Lower leg skin (tissue), 4 donors: ENCODE measurements at regions not wholly inside any gene's neighbourhood (a gene's known extent, or its start where the extent isn't known, plus 50 kb on each side); places are given as distances from the start of the nearest gene placed in this dataset.
"Not testable (repeated sequence)": the region's sequence is repeated elsewhere in the genome, so short reads cannot be mapped to it uniquely, and the experiment has no call there.

Experiments
- DNase-seq, 2 donors: peaks; one replicate each; pipeline ENCODE4 v3.0.0-alpha.2; 2019; ENCODE audit warnings: low spot score in 2 of 2
- H3K4me3 ChIP-seq: fragments of 200-600 bp; sonication (generic); 2 replicates; pipeline ENCODE4 v1.5.1; 2017; ENCODE audit warnings: mild to moderate bottlenecking, low read depth; ENCODE audit not compliant: poor library complexity, severe bottlenecking
- CTCF ChIP-seq, 3 donors: fragments of 450-650 bp; IDR thresholded peaks; one replicate each; pipeline ENCODE4 v1.5.1; 2016; ENCODE audit warnings: antibody characterized with exemption in 3 of 3, mild to moderate bottlenecking in 3 of 3, moderate library complexity in 2 of 3
- POLR2A ChIP-seq, 2 donors: fragments of 450-650 bp; IDR thresholded peaks; one replicate each; pipeline ENCODE4 v1.6.1; 2016 to 2017; ENCODE audit warnings: antibody characterized with exemption in 2 of 2, mild to moderate bottlenecking in 1 of 2, moderate library complexity in 1 of 2
- WGBS, 2 donors: methylation state at CpG; one replicate each; pipeline ENCODE4 v1.1.5; 2018; 5-methylcytosine and 5-hydroxymethylcytosine counted together
- intact Hi-C: fragments of 100-400 bp; cut with DNase I; formaldehyde crosslinking; loops from one replicate; pipeline ENCODE4 v1.15.0; 2023; ENCODE audit warnings: low total_unique reads

DNA sequence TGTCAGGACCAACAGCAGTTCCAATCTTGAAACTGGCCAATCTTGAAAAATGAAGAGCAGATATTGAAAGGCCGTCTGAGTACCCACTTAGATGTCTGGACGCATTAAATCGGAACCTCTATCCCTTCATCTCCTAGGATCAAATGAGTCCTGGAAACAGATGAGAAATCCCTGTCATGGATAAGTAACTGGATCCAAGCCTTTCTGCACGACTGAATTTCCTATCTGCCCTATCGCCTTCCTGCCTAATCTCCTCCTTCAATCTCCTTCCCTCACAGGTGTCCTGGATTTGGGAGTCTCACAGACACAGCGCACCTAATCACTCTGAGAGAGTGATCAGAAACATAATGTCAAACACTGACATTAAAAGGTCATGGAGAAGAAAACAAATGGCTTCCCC, 245.2 kb upstream of the PRSS58 start:
- 82 to 84% methylated on average over 6 of the region's 6 CpGs for WGBS, 2 donors
- intact Hi-C loops: no loop called here
- no peak for TF ChIP-seq CTCF (IDR thresholded peaks at IDR 0.05)
- TF ChIP-seq POLR2A (IDR thresholded peaks at IDR 0.05): no peak
- no peak overlapping the region for H3K4me3 ChIP-seq
- DNase-seq: no peak

DNA sequence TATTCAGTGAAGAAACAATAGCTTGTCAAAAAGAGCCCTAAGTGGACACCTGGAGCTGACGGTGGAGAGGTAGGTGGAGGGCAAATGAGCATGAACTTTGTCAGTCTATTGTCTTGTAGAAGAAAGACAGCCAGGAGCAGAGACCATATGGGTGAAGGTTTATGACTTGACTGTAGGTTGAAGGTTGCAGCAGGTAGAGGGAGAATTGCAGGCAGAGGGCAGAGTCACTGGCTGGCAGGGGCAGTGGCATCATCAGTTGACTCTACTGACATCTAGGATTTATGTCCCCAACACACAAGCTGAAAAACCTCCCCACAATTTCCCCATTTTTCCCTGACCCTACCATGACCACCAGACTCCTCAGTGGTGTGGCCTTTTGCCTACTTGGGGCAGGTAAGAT, 243.6 kb upstream of the PRSS58 start:
- H3K4me3 ChIP-seq: no peak overlapping the region
- intact Hi-C loops: no loop called here
- DNase-seq: no peak
- WGBS, 2 donors: 51 to 67% methylated on average over 1 of the region's 1 CpG
- TF ChIP-seq POLR2A (IDR thresholded peaks at IDR 0.05) (no peak), CTCF (IDR thresholded peaks at IDR 0.05) (no peak)

DNA sequence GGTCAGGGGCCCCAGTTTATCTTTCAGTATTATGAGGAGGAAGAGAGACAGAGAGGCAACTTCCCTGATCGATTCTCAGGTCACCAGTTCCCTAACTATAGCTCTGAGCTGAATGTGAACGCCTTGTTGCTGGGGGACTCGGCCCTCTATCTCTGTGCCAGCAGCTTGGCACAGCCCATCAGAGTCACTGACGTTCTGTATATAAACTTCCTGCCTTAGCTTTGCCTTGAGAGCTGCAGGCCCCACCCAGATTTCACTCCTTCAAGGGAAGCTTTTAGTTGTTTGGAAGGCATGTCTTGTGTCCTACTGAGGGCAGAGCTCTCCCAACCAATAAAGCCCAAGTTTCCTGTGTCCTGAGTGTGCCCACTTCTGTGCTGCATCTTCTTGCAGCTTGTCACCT, 242.5 kb upstream of the PRSS58 start:
- intact Hi-C loops: no loop called here
- 3 to 9% methylated on average over 4 of the region's 4 CpGs for WGBS, 2 donors
- no peak for DNase-seq
- TF ChIP-seq POLR2A (IDR thresholded peaks at IDR 0.05) (no peak), CTCF (IDR thresholded peaks at IDR 0.05) (no peak)
- no peak overlapping the region for H3K4me3 ChIP-seq

- intact Hi-C loops: no loop called here
- TF ChIP-seq CTCF (IDR thresholded peaks at IDR 0.05) (no peak), POLR2A (IDR thresholded peaks at IDR 0.05) (no peak)
- 68 to 69% methylated on average over 4 of the region's 4 CpGs for whole genome bisulfite sequencing, 2 donors
Observed at GRCh38 chr7:142499635-142500034, 241.8 kb upstream of the PRSS58 start.

DNA sequence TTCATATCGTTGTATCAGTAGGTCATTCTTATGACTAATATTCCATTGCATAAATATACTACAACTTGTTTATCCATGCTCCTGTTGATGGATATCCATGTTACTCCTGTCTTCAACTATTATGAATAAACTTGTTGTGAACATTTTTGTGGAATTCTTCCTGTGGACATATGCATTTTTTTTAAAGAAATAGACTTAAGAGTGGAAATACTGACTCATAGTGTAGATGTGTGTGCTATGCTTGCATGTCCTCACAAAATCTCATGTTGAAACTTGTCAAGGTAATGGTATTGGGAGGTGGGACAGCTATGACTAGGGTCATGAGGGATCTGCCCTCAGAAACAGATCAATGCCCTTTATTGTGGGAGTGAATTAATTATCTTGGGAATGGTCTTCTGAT, 240.5 kb upstream of the PRSS58 start:
- 76 to 89% methylated on average over 1 of the region's 1 CpG for WGBS, 2 donors
- intact Hi-C loops: no loop called here
- TF ChIP-seq POLR2A (IDR thresholded peaks at IDR 0.05) (no peak), CTCF (IDR thresholded peaks at IDR 0.05) (no peak)
- H3K4me3 ChIP-seq: no peak overlapping the region
- no peak for DNase-seq

More at GRCh38 chr7:142499635-142500034, 241.8 kb upstream of the PRSS58 start:
- no peak for DNase-seq
- no peak overlapping the region for H3K4me3 ChIP-seq

GRCh38 chr7:142496545-142496991, 238.7 kb upstream of the PRSS58 start:
- intact Hi-C loops: no loop called here
- DNase-seq: no peak
- no peak overlapping the region for H3K4me3 ChIP-seq
- TF ChIP-seq POLR2A (IDR thresholded peaks at IDR 0.05) (no peak), CTCF (IDR thresholded peaks at IDR 0.05) (no peak)
- WGBS, 2 donors: 4 to 5% methylated on average over 8 of the region's 8 CpGs

DNA sequence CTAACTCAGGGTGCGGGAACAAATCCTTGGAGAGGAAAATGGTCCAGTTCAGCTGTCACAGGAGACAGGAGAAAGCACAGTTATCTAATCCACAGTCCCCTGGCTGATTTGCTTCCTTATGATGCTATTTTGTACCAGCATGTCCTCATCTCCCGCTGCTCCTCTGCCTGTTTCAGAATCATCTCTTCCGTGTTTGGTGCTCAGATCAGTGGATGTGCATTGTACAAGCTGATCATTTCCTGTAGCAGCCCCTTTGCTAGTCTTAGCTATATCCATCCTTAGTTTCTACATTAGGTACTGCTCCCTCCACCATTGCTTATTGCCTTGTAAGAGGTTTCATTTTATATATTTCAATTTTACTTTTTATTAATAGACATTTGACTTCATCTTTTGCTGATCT, 238.0 kb upstream of the PRSS58 start:
- 65 to 70% methylated on average over 3 of the region's 3 CpGs for WGBS, 2 donors
- intact Hi-C loops, DNase-seq, H3K4me3 ChIP-seq: not testable (repeated sequence)

DNA sequence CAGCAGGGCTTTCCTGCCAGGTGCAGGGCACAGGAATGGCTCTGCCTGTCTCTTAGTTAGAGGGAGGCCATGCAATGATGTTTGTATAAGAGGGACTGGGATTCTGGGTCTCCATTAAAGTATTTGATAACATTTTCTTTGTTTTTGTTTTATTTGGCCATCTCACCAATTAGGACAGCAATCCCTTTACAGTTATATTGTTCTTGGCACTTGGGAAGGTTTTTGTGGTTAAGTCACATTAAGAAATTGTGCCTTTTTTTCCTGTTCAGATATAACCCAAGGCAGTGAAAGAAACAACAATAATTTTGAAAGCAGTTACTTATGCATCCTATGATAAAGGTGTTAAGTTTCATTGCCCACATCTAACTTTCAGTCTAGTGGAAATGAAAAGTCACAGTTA, 237.4 kb upstream of the PRSS58 start:
- intact Hi-C loops, H3K4me3 ChIP-seq: not testable (repeated sequence)

More for the DNA sequence above, 237.4 kb upstream of the PRSS58 start:
- DNase-seq: not testable (repeated sequence)
